DND-41 (cell line): ENCODE measurements at regions not wholly inside any gene's neighbourhood (a gene's known extent, or its start where the extent isn't known, plus 50 kb on each side); places are given as distances from the start of the nearest gene placed in this dataset.

Experiments used
- ATAC-seq: fragments of 200-7000 bp; cut with Tn5 transposase; 3 replicates; pipeline ENCODE4 v1.9.1; 2021; ENCODE audit warnings: low read depth; ENCODE audit not compliant: insufficient read depth
- DNase-seq: peaks from one replicate; pipeline ENCODE4 v3.0.0-alpha.2; 2020
- H2AFZ ChIP-seq: 2 replicates; pipeline ENCODE4 v1.6.0; 2012; ENCODE audit warnings: low read depth, low read length
- H3K27ac ChIP-seq: 2 replicates; pipeline ENCODE4 v1.5.1; 2012; ENCODE audit warnings: low read length, inconsistent platforms
- H3K27me3 ChIP-seq: fragments of 200-600 bp; sonication (generic); 2 replicates; pipeline ENCODE4 v1.6.0; 2012; ENCODE audit warnings: low read length, mild to moderate bottlenecking, inconsistent platforms; ENCODE audit not compliant: insufficient read depth, poor library complexity
- H3K36me3 ChIP-seq: 2 replicates; pipeline ENCODE4 v1.5.1; 2012; ENCODE audit warnings: low read length, inconsistent platforms; ENCODE audit not compliant: insufficient read depth
- H3K4me1 ChIP-seq: 2 replicates; pipeline ENCODE4 v1.5.1; 2012; ENCODE audit warnings: mild to moderate bottlenecking, low read length; ENCODE audit not compliant: insufficient read depth
- H3K4me2 ChIP-seq: 2 replicates; pipeline ENCODE4 v1.6.0; 2012; ENCODE audit warnings: mild to moderate bottlenecking, moderate library complexity, low read length, inconsistent platforms; ENCODE audit not compliant: insufficient read depth
- H3K4me3 ChIP-seq, 2 experiments: fragments of 200-600 bp in 1 of 2; shearing (Covaris generic) in 1 of 2; 2 replicates each; pipeline ENCODE4 v1.5.1; 2012 to 2016; ENCODE audit warnings: inconsistent platforms in 2 of 2, low read length in 2 of 2, mild to moderate bottlenecking in 2 of 2, low read depth in 1 of 2, moderate library complexity in 1 of 2
- H3K79me2 ChIP-seq: 2 replicates; pipeline ENCODE4 v1.6.0; 2012; ENCODE audit warnings: low read length, inconsistent platforms; ENCODE audit not compliant: insufficient read depth
- H3K9ac ChIP-seq: 2 replicates; pipeline ENCODE4 v1.6.0; 2012; ENCODE audit warnings: low read depth, mild to moderate bottlenecking, inconsistent platforms, low read length, moderate library complexity
- H3K9me3 ChIP-seq: 2 replicates; pipeline ENCODE4 v1.5.1; 2012; ENCODE audit warnings: low read length, moderate library complexity, mild to moderate bottlenecking, inconsistent platforms; ENCODE audit not compliant: insufficient read depth, severe bottlenecking
- H4K20me1 ChIP-seq: 2 replicates; pipeline ENCODE4 v1.6.0; 2012; ENCODE audit warnings: low read length; ENCODE audit not compliant: insufficient read depth
- EZH2 ChIP-seq: IDR thresholded peaks from 3 replicates; pipeline ENCODE4 v1.6.1; 2012; ENCODE audit warnings: borderline replicate concordance, low read depth, mild to moderate bottlenecking, moderate library complexity, low read length, inconsistent platforms; ENCODE audit not compliant: severe bottlenecking
- TF ChIP-seq, protein P1 (sequence below): IDR thresholded peaks from 2 replicates; pipeline ENCODE4 v1.5.1; 2012; ENCODE audit warnings: borderline replicate concordance, low read length, moderate library complexity, mild to moderate bottlenecking; ENCODE audit not compliant: poor library complexity, severe bottlenecking; ENCODE audit errors: extremely low read depth

GRCh38 chr14:29028973-29029582 is 262.5 kb downstream of the FOXG1 start:
- no peaks in the 10 kb centered on the region for H4K20me1 ChIP-seq
- no peak for TF ChIP-seq EZH2
- TF ChIP-seq, protein P1, sequence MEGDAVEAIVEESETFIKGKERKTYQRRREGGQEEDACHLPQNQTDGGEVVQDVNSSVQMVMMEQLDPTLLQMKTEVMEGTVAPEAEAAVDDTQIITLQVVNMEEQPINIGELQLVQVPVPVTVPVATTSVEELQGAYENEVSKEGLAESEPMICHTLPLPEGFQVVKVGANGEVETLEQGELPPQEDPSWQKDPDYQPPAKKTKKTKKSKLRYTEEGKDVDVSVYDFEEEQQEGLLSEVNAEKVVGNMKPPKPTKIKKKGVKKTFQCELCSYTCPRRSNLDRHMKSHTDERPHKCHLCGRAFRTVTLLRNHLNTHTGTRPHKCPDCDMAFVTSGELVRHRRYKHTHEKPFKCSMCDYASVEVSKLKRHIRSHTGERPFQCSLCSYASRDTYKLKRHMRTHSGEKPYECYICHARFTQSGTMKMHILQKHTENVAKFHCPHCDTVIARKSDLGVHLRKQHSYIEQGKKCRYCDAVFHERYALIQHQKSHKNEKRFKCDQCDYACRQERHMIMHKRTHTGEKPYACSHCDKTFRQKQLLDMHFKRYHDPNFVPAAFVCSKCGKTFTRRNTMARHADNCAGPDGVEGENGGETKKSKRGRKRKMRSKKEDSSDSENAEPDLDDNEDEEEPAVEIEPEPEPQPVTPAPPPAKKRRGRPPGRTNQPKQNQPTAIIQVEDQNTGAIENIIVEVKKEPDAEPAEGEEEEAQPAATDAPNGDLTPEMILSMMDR, result no peak
- no peaks in the 10 kb centered on the region for H3K79me2 ChIP-seq
- no peak for DNase-seq
- no peak overlapping the region for H3K4me2 ChIP-seq
- no peaks in the 10 kb centered on the region for H3K9me3 ChIP-seq
- H3K4me1 ChIP-seq, result no peaks in the 10 kb centered on the region
- H3K4me3 ChIP-seq, result no peak overlapping the region
- H3K9ac ChIP-seq, result no peak overlapping the region
- no peaks in the 10 kb centered on the region for H3K36me3 ChIP-seq
- no peak overlapping the region for H2AFZ ChIP-seq
- no peaks in the 10 kb centered on the region for H3K27me3 ChIP-seq
- H3K27ac ChIP-seq, result no peak overlapping the region
- ATAC-seq, result no peak

- no peak overlapping the region for H3K4me3 ChIP-seq
- TF ChIP-seq, protein P1, result no peak
- no peak for TF ChIP-seq EZH2
- no peaks in the 10 kb centered on the region for H3K79me2 ChIP-seq
- H3K4me2 ChIP-seq, result no peak overlapping the region
- no peak overlapping the region for H3K27ac ChIP-seq
- H3K9ac ChIP-seq, result no peak overlapping the region
- H3K36me3 ChIP-seq, result no peaks in the 10 kb centered on the region
- DNase-seq (no peak), ATAC-seq (no peak)
- no peaks in the 10 kb centered on the region for H3K9me3 ChIP-seq
- no peaks in the 10 kb centered on the region for H4K20me1 ChIP-seq
- H2AFZ ChIP-seq, result no peak overlapping the region
- no peaks in the 10 kb centered on the region for H3K27me3 ChIP-seq
- no peaks in the 10 kb centered on the region for H3K4me1 ChIP-seq
These were observed 263.5 kb downstream of the FOXG1 start for GRCh38 chr14:29030121-29030520.

- Histone ChIP-seq H4K20me1 (no peaks in the 10 kb centered on the region), H3K27ac (no peak overlapping the region), H3K9ac (no peak overlapping the region), H2AFZ (no peak overlapping the region), H3K79me2 (no peaks in the 10 kb centered on the region), H3K4me3 (no peak overlapping the region), H3K4me1 (no peaks in the 10 kb centered on the region), H3K36me3 (no peaks in the 10 kb centered on the region), H3K9me3 (no peaks in the 10 kb centered on the region), H3K4me2 (no peak overlapping the region), H3K27me3 (no peaks in the 10 kb centered on the region)
- TF ChIP-seq, protein P1, result no peak
- TF ChIP-seq EZH2, result no peak
- DNase-seq, result no peak
- no peak for ATAC-seq
These were observed 264.4 kb downstream of the FOXG1 start for GRCh38 chr14:29030970-29031369.

DNA sequence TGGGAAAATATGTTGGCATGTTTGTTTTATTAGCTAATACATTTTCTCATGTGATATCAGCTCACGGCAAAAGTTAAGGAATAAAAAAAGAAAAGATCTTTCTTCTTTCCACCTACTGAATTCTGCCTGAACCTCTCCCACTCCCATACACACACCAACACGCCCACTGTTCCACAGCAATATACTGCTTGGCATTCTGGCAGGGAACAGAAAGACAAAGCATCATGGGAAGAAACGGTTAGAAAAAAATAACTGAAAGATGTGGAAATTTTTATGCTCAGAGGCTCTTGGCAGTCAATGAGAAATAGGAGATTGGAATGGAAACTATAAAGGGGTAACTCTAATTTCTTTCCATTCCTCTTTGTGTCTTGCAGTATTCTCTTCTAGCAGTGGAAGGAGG is 268.5 kb downstream of the FOXG1 start:
- Histone ChIP-seq H2AFZ (no peak overlapping the region), H3K4me1 (no peaks in the 10 kb centered on the region), H3K9ac (no peak overlapping the region), H3K4me2 (no peak overlapping the region), H4K20me1 (no peaks in the 10 kb centered on the region), H3K9me3 (no peaks in the 10 kb centered on the region), H3K27me3 (no peaks in the 10 kb centered on the region), H3K4me3 (no peak overlapping the region), H3K27ac (no peak overlapping the region), H3K79me2 (no peaks in the 10 kb centered on the region), H3K36me3 (no peaks in the 10 kb centered on the region)
- no peak for ATAC-seq
- DNase-seq, result no peak
- TF ChIP-seq EZH2, result no peak
- TF ChIP-seq, protein P1, result no peak
